Glomerular endothelial cell (primary cell): ENCODE measurements at regions not wholly inside any gene's neighbourhood (a gene's known extent, or its start where the extent isn't known, plus 50 kb on each side); places are given as distances from the start of the nearest gene placed in this dataset.

Experiments
- DNase-seq: peaks from one replicate; pipeline ENCODE4 v3.0.0-alpha.2; 2011; ENCODE audit warnings: low read depth, low spot score; ENCODE audit errors: extremely low read depth

DNA sequence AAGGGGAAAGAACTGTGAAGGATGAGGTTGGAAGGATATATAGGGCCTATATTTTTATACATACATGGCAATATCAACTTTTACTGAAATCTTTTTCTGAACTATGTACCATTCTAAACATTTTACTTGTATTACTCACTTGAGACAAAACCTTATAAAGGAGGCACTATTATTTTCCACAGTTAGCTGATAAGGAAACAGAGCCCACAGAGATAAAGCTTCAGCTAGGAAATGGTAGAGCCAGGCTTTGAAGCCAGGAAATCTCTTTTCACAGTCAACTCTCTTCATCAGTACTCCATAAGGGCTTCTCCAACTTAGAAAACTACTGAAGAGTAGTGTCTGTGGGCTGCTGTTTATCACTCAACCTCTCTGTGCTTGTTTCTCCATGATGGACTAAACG lies 613.7 kb downstream of the PRELID2 start:
- no peak for DNase-seq

GRCh38 chr5:145220481-145220880 lies 614.7 kb downstream of the PRELID2 start:
- no peak for DNase-seq

DNA sequence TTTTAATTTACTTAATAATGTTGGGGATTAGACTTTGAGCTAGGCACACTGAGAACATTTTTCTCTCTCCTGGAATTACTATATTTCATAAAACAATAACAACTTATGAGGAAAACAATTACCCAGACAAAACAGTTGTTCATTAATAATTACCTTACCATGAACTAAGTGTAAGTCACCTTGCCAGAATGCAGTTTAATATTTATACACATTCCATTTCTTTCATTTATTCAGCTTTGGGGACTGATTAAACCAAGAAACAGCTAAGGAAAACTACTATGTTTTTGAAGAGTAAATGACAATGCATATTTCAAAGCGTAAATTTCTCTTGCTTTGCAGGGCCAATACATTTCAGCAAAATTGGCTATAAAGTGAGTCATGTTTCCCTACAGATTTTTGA lies 616.2 kb downstream of the PRELID2 start:
- no peak for DNase-seq

GRCh38 chr5:145218019-145218418 lies 617.1 kb downstream of the PRELID2 start:
- DNase-seq = no peak

- no peak for DNase-seq
Measured at GRCh38 chr5:145210020-145210419, 625.1 kb downstream of the PRELID2 start.

DNA sequence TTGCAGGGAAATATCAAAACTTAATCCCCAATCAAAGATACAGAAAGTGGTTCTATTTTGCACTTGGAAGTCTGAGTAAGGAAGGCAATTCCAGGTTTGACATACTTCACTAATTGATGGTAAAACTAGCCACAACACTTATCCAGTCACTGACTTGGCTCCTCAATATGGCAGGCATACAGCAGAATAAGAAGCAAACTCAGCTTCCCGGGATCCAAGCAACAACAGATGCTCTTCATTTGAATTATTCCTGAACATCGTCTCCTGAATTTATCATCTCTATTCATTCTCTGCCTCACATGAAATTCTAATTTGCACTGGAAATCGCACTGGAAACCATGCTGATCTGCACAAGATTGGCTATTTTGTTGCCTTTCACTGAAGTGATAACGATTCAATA lies 629.6 kb downstream of the PRELID2 start:
- DNase-seq = no peak

DNA sequence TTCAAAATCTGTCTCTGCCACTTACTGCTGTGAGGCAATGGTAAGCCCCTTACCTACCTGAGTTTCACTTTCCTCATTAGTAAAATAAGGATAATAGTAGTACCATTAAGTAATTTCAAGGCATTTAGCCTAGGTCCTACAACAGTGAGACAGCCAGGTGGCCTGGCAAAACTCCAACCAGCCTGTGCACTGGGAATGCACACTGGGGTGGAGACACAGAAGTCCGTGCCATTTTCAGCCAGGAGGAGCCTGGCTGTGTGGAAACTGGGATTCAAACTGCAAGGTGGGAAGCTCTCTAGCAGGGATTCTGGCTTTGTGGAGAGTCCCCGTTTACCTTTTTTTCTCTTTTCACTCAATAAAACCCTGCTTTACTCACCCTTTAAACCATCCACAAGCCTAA lies 630.4 kb downstream of the PRELID2 start:
- no peak for DNase-seq

- DNase-seq = no peak
Measured at GRCh38 chr5:145203193-145203592, 631.9 kb downstream of the PRELID2 start.

- DNase-seq = no peak
Measured at GRCh38 chr5:145198525-145199260, 636.4 kb downstream of the PRELID2 start.

GRCh38 chr5:145189746-145190145 lies 645.4 kb downstream of the PRELID2 start:
- no peak for DNase-seq

GRCh38 chr5:145180371-145180770 lies 654.8 kb downstream of the PRELID2 start:
- no peak for DNase-seq

- no peak for DNase-seq
Measured at GRCh38 chr5:145178641-145179523, 656.3 kb downstream of the PRELID2 start.

- no peak for DNase-seq
Measured at GRCh38 chr5:145176041-145176440, 659.1 kb downstream of the PRELID2 start.

- DNase-seq = no peak
Measured at GRCh38 chr5:145166110-145166509, 669.0 kb downstream of the PRELID2 start.

- DNase-seq = no peak
Measured at GRCh38 chr5:145163876-145164275, 671.3 kb downstream of the PRELID2 start.

- no peak for DNase-seq
Measured at GRCh38 chr5:145162626-145163025, 672.5 kb downstream of the PRELID2 start.

- no peak for DNase-seq
Measured at GRCh38 chr5:145161391-145161790, 673.8 kb downstream of the PRELID2 start.

- DNase-seq = no peak
Measured at GRCh38 chr5:145160679-145161078, 674.5 kb downstream of the PRELID2 start.

DNA sequence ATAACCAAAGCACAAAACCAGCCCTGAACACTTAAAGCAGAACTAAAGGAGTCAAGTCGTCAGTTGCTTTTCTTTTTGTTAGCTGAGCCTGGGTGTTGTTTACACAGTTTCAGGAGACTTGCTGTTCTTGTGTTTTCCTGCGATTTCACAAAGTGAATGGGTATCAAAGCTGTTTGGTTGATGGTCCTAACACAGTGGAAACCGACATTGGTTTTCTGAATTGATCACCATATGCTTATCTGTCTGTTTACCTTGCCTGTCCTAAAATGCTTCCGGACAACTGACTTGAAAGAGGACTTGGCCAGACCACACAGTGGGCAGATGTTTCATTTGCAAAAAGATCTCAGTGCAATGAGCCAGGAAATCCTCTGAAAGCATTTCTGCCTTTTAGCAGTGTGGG lies 676.4 kb downstream of the PRELID2 start:
- DNase-seq = no peak

DNA sequence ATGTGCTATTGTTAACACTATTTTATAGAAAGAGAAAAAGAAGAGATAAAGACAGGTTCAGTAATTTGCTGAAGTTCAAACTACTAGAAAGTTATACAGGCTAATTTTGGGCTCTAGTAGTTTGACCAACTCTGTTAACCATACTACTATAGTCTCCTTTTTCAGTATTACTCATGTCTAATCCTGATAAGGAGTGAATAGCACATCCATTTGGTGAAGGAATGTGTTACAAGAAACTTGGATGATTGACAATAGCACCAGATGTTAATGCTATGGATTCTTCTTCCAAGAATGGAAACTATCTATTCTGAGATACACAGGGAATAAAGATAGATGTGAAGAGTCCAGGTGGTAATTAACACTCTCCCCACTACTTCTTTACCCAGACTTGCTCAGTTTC lies 677.3 kb downstream of the PRELID2 start:
- no peak for DNase-seq

DNA sequence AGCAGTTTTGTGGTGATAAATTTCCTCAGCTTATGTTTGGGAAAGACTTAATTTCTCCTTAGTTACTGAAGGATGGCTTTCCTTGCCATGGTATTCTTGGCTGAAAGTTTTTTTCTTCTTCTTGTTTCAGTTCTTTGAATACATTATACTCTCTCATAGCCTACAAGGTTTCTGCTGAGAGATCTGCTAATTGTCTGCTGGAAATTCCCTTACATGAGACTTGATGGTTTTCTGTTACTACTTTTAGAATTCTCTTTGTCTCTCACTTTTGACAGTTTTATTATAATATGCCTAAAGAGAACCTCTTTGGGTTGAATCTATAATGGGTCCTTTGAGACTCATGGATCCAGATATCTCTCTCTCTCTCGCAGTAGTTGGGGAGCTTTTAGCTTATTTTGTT lies 693.6 kb downstream of the PRELID2 start:
- DNase-seq = no peak

- DNase-seq = no peak
Measured at GRCh38 chr5:145130996-145131395, 704.1 kb downstream of the PRELID2 start.
